Glomerular endothelial cell (primary cell): ENCODE measurements at regions not wholly inside any gene's neighbourhood (a gene's known extent, or its start where the extent isn't known, plus 50 kb on each side); places are given as distances from the start of the nearest gene placed in this dataset.

Experiments
- DNase-seq: peaks from one replicate; pipeline ENCODE4 v3.0.0-alpha.2; 2011; ENCODE audit warnings: low read depth, low spot score; ENCODE audit errors: extremely low read depth

DNA sequence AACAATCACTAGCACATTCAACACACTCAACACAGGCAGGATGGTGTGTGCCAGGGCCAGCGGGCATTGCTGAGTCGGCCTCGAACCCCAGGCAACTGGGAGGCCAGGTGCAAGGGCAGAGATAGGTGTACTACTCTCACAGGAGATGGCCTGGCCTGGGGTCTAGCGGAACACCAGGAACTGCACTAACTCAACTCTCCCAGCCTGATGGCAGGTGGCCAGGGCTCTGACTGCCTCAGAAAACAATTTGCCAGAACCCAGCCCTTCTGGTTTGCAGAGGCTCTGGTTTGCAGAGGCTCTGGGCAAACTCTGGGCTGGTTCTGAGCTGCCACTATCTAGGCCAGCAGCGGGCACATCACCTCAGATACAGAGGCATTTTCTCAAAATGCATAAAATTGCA, 229.2 kb upstream of the CHRNA7 start:
- DNase-seq = no peak

DNA sequence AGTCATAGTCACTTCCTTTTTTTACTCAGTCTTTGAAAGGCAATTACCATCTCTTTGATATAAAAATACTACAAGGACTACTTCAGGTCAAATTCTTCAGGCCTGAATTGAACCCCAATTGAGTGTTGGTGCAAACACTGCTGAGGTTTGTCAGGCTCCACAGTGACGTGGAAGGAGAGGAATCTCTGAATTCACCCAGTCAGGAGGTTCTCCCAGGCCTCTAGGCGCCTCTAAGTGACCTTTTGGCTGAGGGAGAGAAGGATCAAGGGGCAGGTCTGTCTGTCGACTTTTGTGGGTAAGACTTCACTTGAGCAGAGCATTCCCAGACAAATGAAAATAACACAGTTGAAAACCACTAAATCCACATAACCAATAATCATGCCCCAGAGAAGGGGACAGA, 227.6 kb upstream of the CHRNA7 start:
- no peak for DNase-seq

DNA sequence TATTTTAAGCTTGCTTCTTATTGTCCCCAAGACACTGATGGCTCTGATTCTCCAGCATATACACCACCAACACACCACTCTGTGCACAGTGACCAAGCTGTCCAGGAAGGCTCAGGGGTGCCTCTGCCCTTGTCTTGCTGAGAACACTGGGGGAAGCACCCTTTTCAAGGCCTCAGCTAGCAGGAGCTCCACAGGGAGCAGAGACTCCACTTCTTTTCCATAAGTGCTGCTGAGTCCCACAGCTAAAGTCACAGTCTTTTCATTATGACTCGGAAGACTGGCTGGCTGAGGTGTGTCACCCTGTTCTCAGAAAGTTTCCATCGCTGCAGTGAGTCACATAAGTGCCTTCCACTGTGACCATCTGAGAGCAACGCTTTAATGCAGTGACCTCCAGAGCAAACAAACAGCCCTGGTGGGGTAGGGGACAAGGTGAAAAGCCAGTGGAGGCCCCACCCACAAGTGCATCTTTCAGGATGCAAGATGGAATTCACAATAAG, 226.9 kb upstream of the CHRNA7 start:
- no peak for DNase-seq

- DNase-seq = no peak
These were observed 225.1 kb upstream of the CHRNA7 start for GRCh38 chr15:31805090-31805662.

- no peak for DNase-seq
These were observed 224.2 kb upstream of the CHRNA7 start for GRCh38 chr15:31806106-31806505.

DNA sequence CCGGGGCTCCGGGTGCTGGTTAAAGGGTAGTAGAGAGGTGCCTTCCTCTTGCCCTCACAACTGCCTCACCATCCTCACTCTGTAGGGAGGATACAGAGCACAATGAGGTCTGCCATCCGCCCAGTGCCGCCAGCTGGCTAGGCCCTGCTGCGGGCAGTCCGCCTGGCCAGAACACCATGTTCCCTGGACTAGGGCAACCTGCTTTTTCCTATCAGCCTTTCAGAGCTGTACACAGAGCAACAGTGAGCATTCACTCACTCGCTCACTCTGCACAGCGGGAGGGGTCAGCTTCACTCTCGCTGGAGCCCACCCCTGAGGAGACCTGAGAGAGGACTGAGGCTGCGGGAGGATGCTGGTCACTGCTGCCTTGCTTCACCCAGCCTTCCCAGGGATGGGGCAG, 218.7 kb upstream of the CHRNA7 start:
- DNase-seq = no peak

DNA sequence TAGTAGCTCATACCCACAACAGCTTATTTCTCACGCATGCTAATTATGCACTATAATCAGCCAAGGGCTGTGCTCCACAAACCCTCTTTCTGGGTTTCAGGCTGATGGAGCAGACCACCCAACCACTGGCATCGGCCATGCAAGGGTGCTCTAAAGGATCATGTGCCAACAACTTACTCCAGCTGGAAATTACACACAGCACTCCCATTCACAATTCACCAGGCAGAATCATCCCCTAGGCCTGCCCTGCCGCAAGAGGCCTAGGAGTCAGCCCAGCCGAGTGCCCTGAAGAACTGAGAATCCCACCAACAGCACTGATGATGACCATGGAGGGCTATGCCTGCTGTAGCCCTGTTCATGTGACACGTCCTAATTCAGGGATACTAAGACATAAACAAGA, 216.2 kb upstream of the CHRNA7 start:
- DNase-seq = no peak

- no peak for DNase-seq
These were observed 214.7 kb upstream of the CHRNA7 start for GRCh38 chr15:31815411-31816155.

- DNase-seq = no peak
These were observed 207.9 kb upstream of the CHRNA7 start for GRCh38 chr15:31822463-31822862.

DNA sequence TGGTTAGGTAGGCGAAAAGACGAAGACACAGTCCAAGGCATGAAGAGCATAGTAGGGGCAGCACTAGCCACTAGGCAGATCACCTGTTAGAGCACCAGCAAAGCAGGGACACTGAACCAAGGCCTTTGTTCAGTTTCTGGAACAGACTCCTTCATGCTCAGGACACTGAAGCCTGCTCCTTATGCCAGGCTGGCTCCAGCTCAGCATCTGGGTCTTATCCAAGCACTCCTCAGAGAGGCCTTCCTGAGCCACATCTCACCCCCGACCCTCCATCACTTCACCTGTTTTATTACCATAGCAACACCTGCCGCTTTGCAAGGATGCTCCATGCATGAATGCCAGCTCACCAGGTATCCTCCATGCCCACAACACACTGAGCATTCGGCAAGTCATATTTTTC, 206.3 kb upstream of the CHRNA7 start:
- no peak for DNase-seq

GRCh38 chr15:31828594-31828993, 201.7 kb upstream of the CHRNA7 start:
- DNase-seq = no peak

DNA sequence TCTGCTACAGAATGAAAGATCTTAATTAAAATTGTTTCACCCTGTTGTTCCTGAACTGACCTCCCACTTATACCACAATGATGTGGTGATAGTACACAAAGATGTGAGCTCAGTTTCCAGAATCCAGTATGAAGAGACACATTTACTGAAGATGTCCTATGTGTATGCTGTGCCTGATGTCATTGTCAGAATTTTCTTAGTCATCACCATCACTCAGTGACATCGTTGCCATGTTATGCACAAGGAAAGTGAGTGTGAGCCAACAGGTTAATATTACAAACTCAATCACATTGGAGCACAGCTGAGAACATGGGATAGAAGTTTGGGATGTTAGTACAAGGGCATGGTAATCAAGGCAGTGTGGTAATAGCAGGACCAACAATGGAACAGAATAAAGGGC, 199.7 kb upstream of the CHRNA7 start:
- no peak for DNase-seq

GRCh38 chr15:31831596-31831995, 198.7 kb upstream of the CHRNA7 start:
- DNase-seq = no peak

GRCh38 chr15:31834654-31835053, 195.7 kb upstream of the CHRNA7 start:
- DNase-seq = no peak

DNA sequence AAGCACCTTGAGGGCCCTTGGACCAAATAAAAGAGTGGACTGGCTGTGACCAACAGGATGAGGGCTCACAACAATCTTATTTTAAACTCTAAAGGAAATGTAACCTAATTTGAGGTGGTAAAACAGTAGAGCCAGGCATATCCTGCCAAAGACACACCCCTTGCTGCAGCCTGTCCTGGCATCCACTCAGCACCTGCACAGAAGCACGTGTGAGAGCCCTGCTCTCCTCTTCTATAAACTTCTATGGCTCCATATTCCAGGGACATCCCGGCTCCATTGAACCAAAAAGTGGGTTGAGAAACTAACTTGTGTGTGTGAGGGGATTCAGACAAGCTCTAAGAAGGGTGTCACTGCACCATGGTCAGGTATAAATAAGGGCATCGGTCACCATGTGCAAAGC, 190.9 kb upstream of the CHRNA7 start:
- DNase-seq = no peak

GRCh38 chr15:31840849-31841476, 189.4 kb upstream of the CHRNA7 start:
- DNase-seq = no peak

GRCh38 chr15:31842532-31843195, 187.7 kb upstream of the CHRNA7 start:
- no peak for DNase-seq

- no peak for DNase-seq
These were observed 186.8 kb upstream of the CHRNA7 start for GRCh38 chr15:31843426-31844055.

DNA sequence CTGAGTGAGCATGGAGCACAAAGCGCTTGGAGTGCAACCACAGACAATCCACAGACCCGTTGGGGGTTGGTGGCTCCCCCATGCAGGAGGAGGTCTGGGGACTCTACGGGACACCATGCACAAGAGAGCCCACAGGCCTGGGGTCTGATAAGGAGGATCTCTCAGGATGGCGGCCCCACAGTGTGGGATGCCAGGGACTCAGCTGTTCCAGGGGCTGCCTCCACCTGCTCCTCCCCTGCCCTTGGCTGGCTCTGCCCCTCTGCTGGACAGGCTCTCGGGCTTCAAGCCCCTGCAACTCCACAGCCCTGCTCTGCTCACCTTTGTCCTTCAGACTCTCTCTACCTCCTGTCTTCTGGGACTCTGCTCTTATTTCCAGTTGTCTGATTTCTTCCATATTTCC, 184.5 kb upstream of the CHRNA7 start:
- no peak for DNase-seq

GRCh38 chr15:31847961-31848360, 182.4 kb upstream of the CHRNA7 start:
- no peak for DNase-seq

DNA sequence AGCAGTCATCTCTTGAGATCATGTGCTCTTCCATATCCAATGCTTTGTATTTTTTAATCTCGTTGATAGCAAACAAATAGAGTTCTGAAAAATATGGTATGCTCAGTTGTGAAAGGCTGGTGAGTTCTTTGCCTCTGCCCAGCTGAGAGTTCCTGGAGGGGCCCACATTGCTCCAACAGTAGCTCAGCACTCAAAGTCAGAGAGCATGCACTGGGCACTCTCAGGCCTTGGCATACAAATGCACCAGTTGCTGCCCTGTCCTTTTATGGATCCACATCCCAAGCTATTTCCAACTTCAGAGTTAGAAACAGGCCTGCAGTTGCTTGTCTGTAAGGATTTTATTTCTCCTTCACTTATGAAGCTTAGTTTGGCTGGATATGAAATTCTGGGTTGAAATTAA, 181.7 kb upstream of the CHRNA7 start:
- DNase-seq = no peak
